Thyroid gland (tissue), 4 donors: ENCODE measurements at regions not wholly inside any gene's neighbourhood (a gene's known extent, or its start where the extent isn't known, plus 50 kb on each side); places are given as distances from the start of the nearest gene placed in this dataset.

Experiments
- POLR2A ChIP-seq, 2 donors: fragments of 450-650 bp; IDR thresholded peaks; one replicate each; pipeline ENCODE4 v1.6.1; 2017; ENCODE audit warnings: antibody characterized with exemption in 2 of 2, mild to moderate bottlenecking in 2 of 2, moderate library complexity in 1 of 2
- TF ChIP-seq, protein P1 (sequence below), 6 experiments: fragments of 200-600 bp in 3 of 6; fragments of 450-650 bp in 3 of 6; sonication (generic) in 3 of 6; IDR thresholded peaks; one replicate each; pipeline ENCODE4 v1.5.1; 2016 to 2019; ENCODE audit warnings: antibody characterized with exemption in 6 of 6, mild to moderate bottlenecking in 2 of 6, inconsistent platforms in 1 of 6, moderate library complexity in 1 of 6

DNA sequence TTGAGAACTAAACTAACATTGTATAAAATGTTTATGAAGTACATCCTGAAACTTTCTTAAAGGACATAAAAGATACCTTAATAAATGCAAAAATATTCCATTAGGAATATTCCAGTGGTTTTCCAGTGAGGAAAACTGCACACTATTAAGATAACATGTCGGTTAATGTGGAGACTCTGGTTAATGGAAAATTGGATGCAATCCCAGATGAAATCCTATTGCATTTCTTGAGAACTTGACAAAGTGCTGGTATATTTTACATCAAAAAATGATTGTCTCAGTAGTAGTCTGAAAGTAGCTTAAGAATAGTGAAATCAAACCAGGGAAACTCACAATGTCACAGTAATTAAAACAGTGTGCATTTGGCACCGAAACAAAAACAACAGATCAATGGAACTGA is 202.5 kb upstream of the MON1B start:
- TF ChIP-seq, protein P1, sequence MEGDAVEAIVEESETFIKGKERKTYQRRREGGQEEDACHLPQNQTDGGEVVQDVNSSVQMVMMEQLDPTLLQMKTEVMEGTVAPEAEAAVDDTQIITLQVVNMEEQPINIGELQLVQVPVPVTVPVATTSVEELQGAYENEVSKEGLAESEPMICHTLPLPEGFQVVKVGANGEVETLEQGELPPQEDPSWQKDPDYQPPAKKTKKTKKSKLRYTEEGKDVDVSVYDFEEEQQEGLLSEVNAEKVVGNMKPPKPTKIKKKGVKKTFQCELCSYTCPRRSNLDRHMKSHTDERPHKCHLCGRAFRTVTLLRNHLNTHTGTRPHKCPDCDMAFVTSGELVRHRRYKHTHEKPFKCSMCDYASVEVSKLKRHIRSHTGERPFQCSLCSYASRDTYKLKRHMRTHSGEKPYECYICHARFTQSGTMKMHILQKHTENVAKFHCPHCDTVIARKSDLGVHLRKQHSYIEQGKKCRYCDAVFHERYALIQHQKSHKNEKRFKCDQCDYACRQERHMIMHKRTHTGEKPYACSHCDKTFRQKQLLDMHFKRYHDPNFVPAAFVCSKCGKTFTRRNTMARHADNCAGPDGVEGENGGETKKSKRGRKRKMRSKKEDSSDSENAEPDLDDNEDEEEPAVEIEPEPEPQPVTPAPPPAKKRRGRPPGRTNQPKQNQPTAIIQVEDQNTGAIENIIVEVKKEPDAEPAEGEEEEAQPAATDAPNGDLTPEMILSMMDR (IDR thresholded peaks at IDR 0.05), result no peak
- TF ChIP-seq POLR2A (IDR thresholded peaks at IDR 0.05), result no peak
